ENCODE measurements at regions not wholly inside any gene's neighbourhood (a gene's known extent, or its start where the extent isn't known, plus 50 kb on each side); places are given as distances from the start of the nearest gene placed in this dataset.

GRCh38 chrX:87376896-87377295 lies 140.7 kb upstream of the KLHL4 start:
- H3K27ac ChIP-seq (ENCODE audit: low read depth, low read length), result no peak overlapping the region
- no peaks in the 10 kb centered on the region for H3K27me3 ChIP-seq (ENCODE audit: control insufficient read depth, insufficient read depth, low read length)
- H3K4me3 ChIP-seq (ENCODE audit: low read depth, low read length), result no peak overlapping the region
- no peak for DNase-seq (ENCODE audit: low read depth, low spot score)
- POLR2A ChIA-PET, result no interaction called here
- CTCF ChIA-PET, result no interaction called here
- TF ChIP-seq CTCF (IDR thresholded peaks at IDR 0.05; ENCODE audit: low read depth, low read length), result no peak
- no peaks in the 10 kb centered on the region for H3K9me3 ChIP-seq (ENCODE audit: control insufficient read depth, insufficient read depth, low read length)

- CTCF ChIA-PET, result no interaction called here
- no peak for DNase-seq (ENCODE audit: low read depth, low spot score)
- POLR2A ChIA-PET, result no interaction called here
- Histone ChIP-seq H3K4me3 (ENCODE audit: low read depth, low read length) (no peak overlapping the region), H3K9me3 (ENCODE audit: control insufficient read depth, insufficient read depth, low read length) (no peaks in the 10 kb centered on the region), H3K27ac (ENCODE audit: low read depth, low read length) (no peak overlapping the region), H3K27me3 (ENCODE audit: control insufficient read depth, insufficient read depth, low read length) (no peaks in the 10 kb centered on the region)
- TF ChIP-seq CTCF (IDR thresholded peaks at IDR 0.05; ENCODE audit: low read depth, low read length), result no peak
Observed at GRCh38 chrX:87388381-87388780, 129.2 kb upstream of the KLHL4 start.

- TF ChIP-seq CTCF (IDR thresholded peaks at IDR 0.05; ENCODE audit: low read depth, low read length), result no peak
- H3K4me3 ChIP-seq (ENCODE audit: low read depth, low read length), result no peak overlapping the region
- no peaks in the 10 kb centered on the region for H3K9me3 ChIP-seq (ENCODE audit: control insufficient read depth, insufficient read depth, low read length)
- H3K27me3 ChIP-seq (ENCODE audit: control insufficient read depth, insufficient read depth, low read length), result no peaks in the 10 kb centered on the region
- no peak for DNase-seq (ENCODE audit: low read depth, low spot score)
- CTCF ChIA-PET, result no interaction called here
- no peak overlapping the region for H3K27ac ChIP-seq (ENCODE audit: low read depth, low read length)
- POLR2A ChIA-PET, result no interaction called here
Observed at GRCh38 chrX:87391742-87392141, 125.9 kb upstream of the KLHL4 start.

GRCh38 chrX:87392369-87392768 lies 125.2 kb upstream of the KLHL4 start:
- CTCF ChIA-PET, result no interaction called here

More at GRCh38 chrX:87392369-87392768, 125.2 kb upstream of the KLHL4 start:
- Histone ChIP-seq H3K27me3 (ENCODE audit: control insufficient read depth, insufficient read depth, low read length) (no peaks in the 10 kb centered on the region), H3K4me3 (ENCODE audit: low read depth, low read length) (no peak overlapping the region), H3K9me3 (ENCODE audit: control insufficient read depth, insufficient read depth, low read length) (no peaks in the 10 kb centered on the region), H3K27ac (ENCODE audit: low read depth, low read length) (no peak overlapping the region)
- no peak for TF ChIP-seq CTCF (IDR thresholded peaks at IDR 0.05; ENCODE audit: low read depth, low read length)
- no peak for DNase-seq (ENCODE audit: low read depth, low spot score)
- POLR2A ChIA-PET, result no interaction called here

Measured in AG04450 (cell line).